CD4-positive, CD25-positive, alpha-beta regulatory T cell (primary cell): ENCODE measurements at regions not wholly inside any gene's neighbourhood (a gene's known extent, or its start where the extent isn't known, plus 50 kb on each side); places are given as distances from the start of the nearest gene placed in this dataset.

ENCODE experiments used
- ATAC-seq, 2 donors: fragments of 150-1000 bp; cut with Tn5 transposase; one replicate each; pipeline ENCODE4 v1.10.0; 2021; ENCODE audit warnings: low read depth in 2 of 2, moderate number of reproducible peaks in 2 of 2, moderate library complexity in 1 of 2
- DNase-seq, 3 donors: peaks; one replicate each; pipeline versions ENCODE4 v3.0.0 to v3.0.0-alpha.2; 2012 to 2022; ENCODE audit warnings: mixed read lengths in 1 of 3
- H3K27ac ChIP-seq: one replicate; pipeline ENCODE4 v1.7.0; 2013; ENCODE audit warnings: mild to moderate bottlenecking, low read length; ENCODE audit not compliant: insufficient read depth, poor library complexity, severe bottlenecking
- H3K27me3 ChIP-seq: one replicate; pipeline ENCODE4 v1.7.0; 2013; ENCODE audit warnings: low read length; ENCODE audit not compliant: control insufficient read depth, insufficient read depth
- H3K36me3 ChIP-seq: one replicate; pipeline ENCODE4 v1.7.0; 2013; ENCODE audit warnings: mild to moderate bottlenecking, low read length, moderate library complexity; ENCODE audit not compliant: control insufficient read depth, insufficient read depth
- H3K4me1 ChIP-seq: 2 replicates; pipeline ENCODE4 v1.7.0; 2013; ENCODE audit warnings: mild to moderate bottlenecking, low read length; ENCODE audit not compliant: insufficient read depth, control insufficient read depth, poor library complexity, severe bottlenecking
- H3K4me3 ChIP-seq: one replicate; pipeline ENCODE4 v1.7.0; 2013; ENCODE audit warnings: low read depth, mild to moderate bottlenecking, low read length, moderate library complexity
- H3K9me3 ChIP-seq, 2 experiments: 1 replicate in 1 of 2; 2 replicates in 1 of 2; pipeline ENCODE4 v1.7.0; 2013; ENCODE audit warnings: low read length in 2 of 2, mild to moderate bottlenecking in 1 of 2, moderate library complexity in 1 of 2; ENCODE audit not compliant: control insufficient read depth in 2 of 2
- H3K27ac Mint-ChIP-seq, 3 donors: one replicate each; pipeline ENCODE4 v1.8.0; 2020 to 2022; ENCODE audit warnings: mild to moderate bottlenecking in 3 of 3, mixed read lengths in 3 of 3, moderate library complexity in 2 of 3
- H3K27me3 Mint-ChIP-seq: one replicate; pipeline ENCODE4 v1.8.0; 2022; ENCODE audit warnings: mild to moderate bottlenecking, mixed read lengths
- H3K36me3 Mint-ChIP-seq: one replicate; pipeline ENCODE4 v1.8.0; 2020; ENCODE audit warnings: mixed read lengths
- H3K4me1 Mint-ChIP-seq, 4 donors: one replicate each; pipeline ENCODE4 v1.8.0; 2020 to 2022; ENCODE audit warnings: mixed read lengths in 4 of 4, mild to moderate bottlenecking in 1 of 4
- H3K4me3 Mint-ChIP-seq, 4 donors: one replicate each; pipeline ENCODE4 v1.8.0; 2020 to 2022; ENCODE audit warnings: mild to moderate bottlenecking in 4 of 4, mixed read lengths in 4 of 4, moderate library complexity in 3 of 4
- H3K9me3 Mint-ChIP-seq, 7 donors: one replicate each; pipeline ENCODE4 v1.8.0; 2020 to 2022; ENCODE audit warnings: mixed read lengths in 7 of 7, mild to moderate bottlenecking in 3 of 7, moderate library complexity in 2 of 7

- Histone ChIP-seq H3K4me3 (no peak overlapping the region), H3K4me1 (no peaks in the 10 kb centered on the region), H3K27ac (no peak overlapping the region), H3K27me3 (no peaks in the 10 kb centered on the region), H3K36me3 (no peaks in the 10 kb centered on the region), H3K9me3 (no peaks in the 10 kb centered on the region)
- Mint-ChIP-seq H3K36me3 (no peaks in the 10 kb centered on the region), H3K27me3 (no peaks in the 10 kb centered on the region), H3K27ac (no peak overlapping the region), H3K4me1 (no peaks in the 10 kb centered on the region), H3K4me3 (no peak overlapping the region), H3K9me3 (peaks cover 5 to 18% (median 6%) of the 10 kb centered on the region in 7 donors)
- ATAC-seq (no peak), DNase-seq (no peak)
Measured at GRCh38 chr6:77217896-77218295, 245.4 kb downstream of the HTR1B start.

- Histone ChIP-seq H3K27ac (no peak overlapping the region), H3K9me3 (no peaks in the 10 kb centered on the region), H3K27me3 (no peaks in the 10 kb centered on the region), H3K4me3 (no peak overlapping the region), H3K36me3 (no peaks in the 10 kb centered on the region), H3K4me1 (no peaks in the 10 kb centered on the region)
- H3K27ac Mint-ChIP-seq, result no peak overlapping the region
- H3K4me3 Mint-ChIP-seq, result no peak overlapping the region
- H3K9me3 Mint-ChIP-seq, result peaks cover 0 to 22% (median 10%) of the 10 kb centered on the region in 7 donors
- H3K4me1 Mint-ChIP-seq, result no peaks in the 10 kb centered on the region
- no peaks in the 10 kb centered on the region for H3K36me3 Mint-ChIP-seq
- H3K27me3 Mint-ChIP-seq, result no peaks in the 10 kb centered on the region
- no peak for DNase-seq
- no peak for ATAC-seq
Measured at GRCh38 chr6:77205936-77206335, 257.4 kb downstream of the HTR1B start.

GRCh38 chr6:77204555-77204954, 258.7 kb downstream of the HTR1B start:
- no peaks in the 10 kb centered on the region for H3K36me3 ChIP-seq
- Mint-ChIP-seq H3K4me1 (no peaks in the 10 kb centered on the region), H3K36me3 (no peaks in the 10 kb centered on the region), H3K4me3 (no peak overlapping the region), H3K9me3 (peaks cover 2 to 24% (median 12%) of the 10 kb centered on the region in 7 donors), H3K27ac (no peak overlapping the region), H3K27me3 (no peaks in the 10 kb centered on the region)
- no peak for ATAC-seq
- no peak for DNase-seq
- no peaks in the 10 kb centered on the region for H3K9me3 ChIP-seq
- H3K4me3 ChIP-seq, result no peak overlapping the region
- no peaks in the 10 kb centered on the region for H3K4me1 ChIP-seq
- H3K27me3 ChIP-seq, result no peaks in the 10 kb centered on the region
- H3K27ac ChIP-seq, result no peak overlapping the region

GRCh38 chr6:77183447-77183846, 279.8 kb downstream of the HTR1B start:
- no peak overlapping the region for H3K4me3 Mint-ChIP-seq
- H3K9me3 Mint-ChIP-seq, result peaks cover 0 to 16% (median 4%) of the 10 kb centered on the region in 7 donors
- H3K36me3 Mint-ChIP-seq, result no peaks in the 10 kb centered on the region
- Histone ChIP-seq H3K4me3 (no peak overlapping the region), H3K27me3 (no peaks in the 10 kb centered on the region), H3K4me1 (no peaks in the 10 kb centered on the region), H3K27ac (no peak overlapping the region), H3K9me3 (no peaks in the 10 kb centered on the region), H3K36me3 (no peaks in the 10 kb centered on the region)
- no peaks in the 10 kb centered on the region for H3K4me1 Mint-ChIP-seq
- DNase-seq (no peak), ATAC-seq (no peak)
- H3K27me3 Mint-ChIP-seq, result no peaks in the 10 kb centered on the region
- H3K27ac Mint-ChIP-seq, result no peak overlapping the region

GRCh38 chr6:77181749-77182148, 281.5 kb downstream of the HTR1B start:
- no peak overlapping the region for H3K4me3 ChIP-seq
- H3K9me3 ChIP-seq, result no peaks in the 10 kb centered on the region
- no peak overlapping the region for H3K27ac ChIP-seq
- no peak for DNase-seq
- ATAC-seq, result no peak
- no peaks in the 10 kb centered on the region for H3K4me1 ChIP-seq
- H3K4me1 Mint-ChIP-seq, result no peaks in the 10 kb centered on the region
- H3K27me3 Mint-ChIP-seq, result no peaks in the 10 kb centered on the region
- H3K36me3 Mint-ChIP-seq, result no peaks in the 10 kb centered on the region
- peaks cover 0 to 18% (median 4%) of the 10 kb centered on the region in 7 donors for H3K9me3 Mint-ChIP-seq
- no peaks in the 10 kb centered on the region for H3K27me3 ChIP-seq
- H3K4me3 Mint-ChIP-seq, result no peak overlapping the region
- H3K27ac Mint-ChIP-seq, result no peak overlapping the region
- H3K36me3 ChIP-seq, result no peaks in the 10 kb centered on the region

GRCh38 chr6:77180326-77180725, 283.0 kb downstream of the HTR1B start:
- ATAC-seq (no peak), DNase-seq (no peak)
- Mint-ChIP-seq H3K36me3 (no peaks in the 10 kb centered on the region), H3K9me3 (peaks cover 0 to 18% (median 4%) of the 10 kb centered on the region in 7 donors), H3K4me1 (no peaks in the 10 kb centered on the region), H3K4me3 (no peak overlapping the region), H3K27ac (no peak overlapping the region), H3K27me3 (no peaks in the 10 kb centered on the region)
- Histone ChIP-seq H3K27ac (no peak overlapping the region), H3K36me3 (no peaks in the 10 kb centered on the region), H3K27me3 (no peaks in the 10 kb centered on the region), H3K4me1 (no peaks in the 10 kb centered on the region), H3K4me3 (no peak overlapping the region), H3K9me3 (no peaks in the 10 kb centered on the region)

GRCh38 chr6:77178821-77179220, 284.5 kb downstream of the HTR1B start:
- Histone ChIP-seq H3K27ac (no peak overlapping the region), H3K27me3 (no peaks in the 10 kb centered on the region), H3K4me1 (no peaks in the 10 kb centered on the region), H3K9me3 (peaks cover 0 to 2% of the 10 kb centered on the region in 2 experiments), H3K36me3 (no peaks in the 10 kb centered on the region), H3K4me3 (no peak overlapping the region)
- Mint-ChIP-seq H3K4me3 (no peak overlapping the region), H3K27ac (no peak overlapping the region), H3K9me3 (peaks cover 1 to 15% (median 7%) of the 10 kb centered on the region in 7 donors), H3K27me3 (no peaks in the 10 kb centered on the region), H3K36me3 (no peaks in the 10 kb centered on the region), H3K4me1 (no peaks in the 10 kb centered on the region)
- DNase-seq (no peak), ATAC-seq (no peak)

GRCh38 chr6:77177470-77177869, 285.8 kb downstream of the HTR1B start:
- peaks cover 1 to 18% (median 7%) of the 10 kb centered on the region in 7 donors for H3K9me3 Mint-ChIP-seq
- H3K4me3 ChIP-seq, result no peak overlapping the region
- no peaks in the 10 kb centered on the region for H3K36me3 ChIP-seq
- DNase-seq, result no peak
- H3K4me1 Mint-ChIP-seq, result no peaks in the 10 kb centered on the region
- H3K27me3 Mint-ChIP-seq, result no peaks in the 10 kb centered on the region
- no peaks in the 10 kb centered on the region for H3K4me1 ChIP-seq
- H3K36me3 Mint-ChIP-seq, result no peaks in the 10 kb centered on the region
- H3K27ac ChIP-seq, result no peak overlapping the region
- peaks cover 0 to 2% of the 10 kb centered on the region in 2 experiments for H3K9me3 ChIP-seq
- H3K27ac Mint-ChIP-seq, result no peak overlapping the region
- H3K27me3 ChIP-seq, result no peaks in the 10 kb centered on the region
- no peak overlapping the region for H3K4me3 Mint-ChIP-seq
- no peak for ATAC-seq
